Bronchial epithelial cell (primary cell): ENCODE measurements at regions not wholly inside any gene's neighbourhood (a gene's known extent, or its start where the extent isn't known, plus 50 kb on each side); places are given as distances from the start of the nearest gene placed in this dataset.
"Not testable (repeated sequence)": the region's sequence is repeated elsewhere in the genome, so short reads cannot be mapped to it uniquely, and the experiment has no call there.

Experiments used
- DNase-seq: peaks from one replicate; pipeline ENCODE4 v3.0.0-alpha.2; 2010; ENCODE audit warnings: low read depth
- FAIRE-seq: peaks from 2 replicates; lab custom pipeline; 2011; peaks lifted over from hg19 to GRCh38; lab: Jason Lieb, UNC
- H3K27me3 ChIP-seq: 2 replicates; pipeline ENCODE4 v1.5.1; 2011; ENCODE audit warnings: low read length; ENCODE audit not compliant: control insufficient read depth, insufficient read depth
- H3K36me3 ChIP-seq: 2 replicates; pipeline ENCODE4 v1.5.1; 2011; ENCODE audit warnings: low read length; ENCODE audit not compliant: control insufficient read depth, insufficient read depth
- H3K4me3 ChIP-seq: 2 replicates; pipeline ENCODE4 v1.5.1; 2011; ENCODE audit warnings: mild to moderate bottlenecking, low read depth, low read length, control low read depth
- TF ChIP-seq, protein P1 (sequence below): IDR thresholded peaks from 2 replicates; pipeline ENCODE4 v1.5.1; 2011; ENCODE audit warnings: mild to moderate bottlenecking, moderate library complexity, low read length, control low read depth, inconsistent platforms; ENCODE audit not compliant: insufficient read depth, severe bottlenecking

DNA sequence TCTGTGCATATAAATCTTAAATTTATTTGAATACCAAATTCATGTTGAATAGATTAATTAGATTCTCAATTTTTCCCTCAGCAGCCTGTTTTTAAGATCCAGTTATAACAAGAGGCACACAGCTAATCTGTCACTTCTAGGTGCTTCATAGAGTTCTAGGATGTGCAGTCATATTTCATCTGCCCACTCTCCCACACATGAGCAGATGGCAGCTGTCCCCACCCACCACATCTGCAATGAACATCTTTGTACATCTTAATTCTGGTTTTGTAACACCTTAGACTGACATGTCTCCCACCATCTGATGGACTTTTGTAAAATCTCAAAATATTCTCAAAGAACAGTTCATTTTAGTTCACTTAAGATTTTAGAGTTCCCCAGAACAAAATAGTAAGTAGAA lies 250.8 kb upstream of the ST6GAL2 start:
- DNase-seq (no peak), FAIRE-seq (no peak)
- TF ChIP-seq, protein P1, sequence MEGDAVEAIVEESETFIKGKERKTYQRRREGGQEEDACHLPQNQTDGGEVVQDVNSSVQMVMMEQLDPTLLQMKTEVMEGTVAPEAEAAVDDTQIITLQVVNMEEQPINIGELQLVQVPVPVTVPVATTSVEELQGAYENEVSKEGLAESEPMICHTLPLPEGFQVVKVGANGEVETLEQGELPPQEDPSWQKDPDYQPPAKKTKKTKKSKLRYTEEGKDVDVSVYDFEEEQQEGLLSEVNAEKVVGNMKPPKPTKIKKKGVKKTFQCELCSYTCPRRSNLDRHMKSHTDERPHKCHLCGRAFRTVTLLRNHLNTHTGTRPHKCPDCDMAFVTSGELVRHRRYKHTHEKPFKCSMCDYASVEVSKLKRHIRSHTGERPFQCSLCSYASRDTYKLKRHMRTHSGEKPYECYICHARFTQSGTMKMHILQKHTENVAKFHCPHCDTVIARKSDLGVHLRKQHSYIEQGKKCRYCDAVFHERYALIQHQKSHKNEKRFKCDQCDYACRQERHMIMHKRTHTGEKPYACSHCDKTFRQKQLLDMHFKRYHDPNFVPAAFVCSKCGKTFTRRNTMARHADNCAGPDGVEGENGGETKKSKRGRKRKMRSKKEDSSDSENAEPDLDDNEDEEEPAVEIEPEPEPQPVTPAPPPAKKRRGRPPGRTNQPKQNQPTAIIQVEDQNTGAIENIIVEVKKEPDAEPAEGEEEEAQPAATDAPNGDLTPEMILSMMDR, result no peak
- H3K36me3 ChIP-seq, result no peaks in the 10 kb centered on the region
- no peak overlapping the region for H3K4me3 ChIP-seq
- no peaks in the 10 kb centered on the region for H3K27me3 ChIP-seq

GRCh38 chr2:107137706-107138105 lies 251.7 kb upstream of the ST6GAL2 start:
- H3K36me3 ChIP-seq, result no peaks in the 10 kb centered on the region
- no peaks in the 10 kb centered on the region for H3K27me3 ChIP-seq
- DNase-seq (no peak), FAIRE-seq (no peak)
- TF ChIP-seq, protein P1, result no peak
- no peak overlapping the region for H3K4me3 ChIP-seq

DNA sequence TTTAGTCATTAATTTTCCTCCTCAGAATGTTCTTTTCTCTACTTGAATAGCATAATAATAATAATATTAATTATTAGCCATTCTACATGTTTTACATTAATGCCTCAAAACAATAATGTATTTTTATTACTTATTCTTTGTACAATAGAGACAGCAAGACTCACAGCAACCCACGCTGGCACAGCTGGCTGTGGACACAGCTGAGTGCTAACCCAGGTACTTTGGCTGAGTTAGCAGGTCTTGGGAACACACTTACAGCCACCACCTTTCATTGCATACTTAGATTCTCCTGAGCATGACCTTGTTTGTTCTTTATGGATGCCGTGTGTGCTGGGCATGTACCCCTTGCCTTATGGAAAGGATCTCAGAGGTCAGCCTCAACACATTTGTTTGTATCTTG lies 260.2 kb upstream of the ST6GAL2 start:
- H3K36me3 ChIP-seq, result no peaks in the 10 kb centered on the region
- H3K4me3 ChIP-seq, result no peak overlapping the region
- TF ChIP-seq, protein P1, result no peak
- FAIRE-seq, result no peak
- H3K27me3 ChIP-seq, result no peaks in the 10 kb centered on the region
- no peak for DNase-seq

DNA sequence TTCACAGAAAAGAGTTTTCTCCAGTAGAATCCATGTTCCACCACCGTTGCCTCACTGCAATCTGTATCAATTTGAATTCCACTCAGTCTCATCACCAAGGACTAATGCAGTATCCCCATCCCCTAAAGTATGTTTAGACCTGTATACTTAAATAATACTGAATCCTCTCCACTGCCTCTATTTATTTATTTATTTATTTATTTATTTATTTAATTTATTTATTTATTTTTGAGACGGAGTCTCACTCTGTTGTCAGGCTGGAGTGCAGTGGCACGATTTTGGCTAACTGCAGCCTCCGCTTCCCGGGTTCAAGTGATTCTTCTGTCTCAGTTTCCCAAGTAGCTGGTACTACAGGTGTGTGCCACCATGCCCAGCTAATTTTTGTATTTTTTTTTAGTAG lies 260.7 kb upstream of the ST6GAL2 start:
- H3K4me3 ChIP-seq, DNase-seq, H3K27me3 ChIP-seq, FAIRE-seq, H3K36me3 ChIP-seq: not testable (repeated sequence)

DNA sequence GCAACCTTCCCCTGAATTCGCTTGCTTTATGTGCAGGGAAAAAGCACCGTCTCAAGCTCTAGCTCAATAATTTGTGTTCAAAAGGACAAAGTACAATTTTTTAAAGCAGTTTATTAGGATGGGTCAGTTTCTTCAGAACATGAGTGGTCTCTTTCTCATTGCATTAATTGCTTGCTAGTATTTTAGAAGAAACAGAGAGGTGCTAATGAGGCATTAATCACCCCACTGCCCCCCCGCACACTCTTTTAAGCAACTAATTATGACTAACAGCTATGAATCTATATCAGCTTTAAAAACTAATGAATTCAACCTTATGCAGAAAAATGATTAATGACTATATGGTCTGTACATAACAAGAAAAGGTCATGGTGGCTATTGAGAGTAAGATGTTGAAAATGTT lies 262.1 kb upstream of the ST6GAL2 start:
- no peak for FAIRE-seq
- Histone ChIP-seq H3K27me3 (no peaks in the 10 kb centered on the region), H3K4me3 (no peak overlapping the region), H3K36me3 (no peaks in the 10 kb centered on the region)
- DNase-seq, result no peak
- TF ChIP-seq, protein P1, result no peak

DNA sequence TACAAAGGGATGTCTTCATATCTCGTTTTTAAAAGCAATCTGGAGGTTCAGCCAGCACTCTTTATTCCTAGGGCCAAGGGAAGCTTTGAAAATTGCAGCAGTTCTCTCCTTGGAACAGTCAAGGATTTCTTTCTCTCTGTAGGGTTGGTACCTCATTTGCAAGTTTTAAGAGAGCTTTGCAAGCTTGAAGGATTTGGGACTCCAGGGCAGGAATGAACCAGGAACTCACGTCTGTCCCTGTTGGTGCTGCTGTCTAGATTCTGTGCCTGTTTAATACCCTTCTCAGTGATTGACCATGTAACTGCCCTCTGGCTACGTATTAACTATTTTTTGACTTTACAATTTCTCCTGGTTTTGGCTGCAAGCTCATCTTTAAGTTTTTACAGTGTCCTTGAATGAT lies 262.5 kb upstream of the ST6GAL2 start:
- H3K4me3 ChIP-seq, result no peak overlapping the region
- TF ChIP-seq, protein P1, result no peak
- H3K27me3 ChIP-seq, result no peaks in the 10 kb centered on the region
- no peaks in the 10 kb centered on the region for H3K36me3 ChIP-seq
- FAIRE-seq, result no peak
- DNase-seq, result no peak
